ENCODE measurements at regions not wholly inside any gene's neighbourhood (a gene's known extent, or its start where the extent isn't known, plus 50 kb on each side); places are given as distances from the start of the nearest gene placed in this dataset.

DNA sequence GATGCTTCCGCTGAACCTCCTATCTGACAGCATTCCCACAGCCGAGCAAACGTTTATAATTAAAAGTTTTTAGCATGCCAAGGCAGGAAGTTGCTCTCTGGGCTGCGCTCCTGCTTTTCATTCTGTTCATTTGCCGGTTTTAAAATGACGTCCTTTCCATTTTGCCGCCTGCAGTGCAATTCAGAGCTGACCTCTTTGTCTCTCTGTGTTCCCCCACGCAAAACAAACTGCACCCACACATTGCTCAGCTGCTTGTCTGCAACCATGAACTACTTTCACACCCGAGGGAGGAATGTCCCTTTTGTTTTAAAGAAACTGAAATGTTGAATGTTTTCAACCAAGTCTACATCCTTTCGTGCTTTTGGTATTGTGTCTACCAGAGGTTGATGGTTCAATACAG lies 416.5 kb downstream of the EFNB2 start:
- no peak for DNase-seq

DNA sequence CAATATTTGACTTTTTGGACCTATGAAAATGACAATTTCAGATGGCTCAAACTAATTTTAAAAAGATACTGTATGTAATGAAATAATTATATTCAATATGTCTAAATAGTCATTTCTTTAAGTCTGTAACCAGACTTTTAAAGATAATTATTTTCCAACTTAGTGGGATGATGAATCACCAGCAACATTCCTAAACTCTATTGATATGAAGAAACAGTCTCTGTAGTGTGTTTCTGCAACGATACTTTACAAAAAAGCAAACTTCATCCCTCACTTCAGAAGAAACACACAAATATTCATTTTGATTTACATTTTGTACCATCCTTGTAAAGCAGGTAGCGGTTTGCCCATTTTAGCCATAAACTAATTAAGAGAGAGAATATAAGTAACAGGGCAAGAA lies 417.4 kb downstream of the EFNB2 start:
- DNase-seq, result no peak

DNA sequence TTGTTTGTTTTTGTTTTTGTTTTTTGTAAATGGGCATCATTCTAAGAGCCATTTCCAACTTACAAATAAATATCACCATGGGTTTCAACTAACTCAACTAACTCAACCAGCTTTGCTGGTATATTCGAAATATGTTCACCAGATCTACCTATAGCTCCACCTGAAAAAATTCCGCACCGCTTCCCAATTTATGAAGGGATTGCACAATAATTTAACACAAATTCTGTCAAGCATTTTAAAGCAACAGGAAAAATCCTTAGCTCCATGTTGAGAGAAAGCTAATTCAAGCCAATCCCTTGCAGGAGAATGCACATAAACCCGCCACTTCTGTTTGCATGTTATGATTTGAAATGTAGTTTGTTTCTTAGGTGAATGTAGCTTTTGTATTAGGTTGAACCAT lies 417.8 kb downstream of the EFNB2 start:
- DNase-seq, result no peak

DNA sequence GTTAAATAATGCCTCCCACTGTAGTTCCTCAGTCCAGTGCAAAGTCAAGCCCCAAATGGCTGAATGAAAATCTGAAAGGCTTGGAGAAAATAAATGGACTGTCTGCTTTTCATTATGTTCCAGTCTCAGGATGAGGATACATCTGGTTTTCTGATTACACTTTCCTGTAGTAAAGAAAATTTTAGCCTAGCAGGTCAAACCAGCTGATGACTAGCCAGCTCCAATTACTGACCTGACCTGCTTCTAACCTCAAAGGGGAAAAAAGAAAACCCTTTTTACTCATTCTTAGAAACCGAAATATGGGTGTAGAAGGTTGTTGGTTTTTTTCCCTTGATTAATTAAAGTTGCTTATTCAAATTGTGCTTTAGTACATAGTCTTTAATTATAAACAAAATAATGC lies 418.4 kb downstream of the EFNB2 start:
- DNase-seq, result no peak

DNA sequence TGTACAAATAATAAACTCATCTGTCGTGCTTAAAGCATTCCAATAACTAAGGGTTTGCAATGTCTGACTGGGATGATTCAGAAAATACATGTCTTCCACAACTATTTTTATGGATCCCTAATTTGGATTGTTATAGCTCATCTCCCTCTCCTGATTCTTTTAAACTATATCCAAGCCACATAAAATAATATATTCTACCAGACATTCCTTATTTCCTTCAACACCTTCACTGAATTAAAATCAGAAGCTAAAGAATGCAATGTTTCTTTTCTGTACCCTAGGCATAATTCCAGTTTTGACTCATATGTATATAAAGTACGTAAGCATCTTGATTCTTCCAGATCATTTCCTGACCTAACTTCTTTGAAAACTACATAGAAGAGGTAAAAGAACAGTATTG lies 420.4 kb downstream of the EFNB2 start:
- DNase-seq, result no peak

GRCh38 chr13:106113796-106114195 lies 421.7 kb downstream of the EFNB2 start:
- DNase-seq, result no peak

DNA sequence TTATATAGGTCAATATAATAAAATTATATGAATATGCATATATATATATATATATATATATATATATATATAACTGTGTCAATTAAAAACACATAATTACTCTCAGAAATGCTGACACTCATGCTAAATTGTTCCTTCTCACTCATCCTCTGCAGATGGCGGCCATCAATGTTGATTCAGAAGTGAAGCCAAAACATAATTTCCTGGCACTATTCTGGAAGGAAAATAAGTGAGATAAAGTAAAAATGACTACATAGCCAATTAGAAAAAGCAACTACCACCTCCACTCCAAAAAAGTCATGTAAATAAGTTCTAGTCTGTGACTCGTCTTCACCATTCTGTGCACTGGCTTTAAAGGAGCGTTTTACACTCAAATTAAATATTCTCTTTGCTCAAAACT lies 423.3 kb downstream of the EFNB2 start:
- DNase-seq, result no peak

DNA sequence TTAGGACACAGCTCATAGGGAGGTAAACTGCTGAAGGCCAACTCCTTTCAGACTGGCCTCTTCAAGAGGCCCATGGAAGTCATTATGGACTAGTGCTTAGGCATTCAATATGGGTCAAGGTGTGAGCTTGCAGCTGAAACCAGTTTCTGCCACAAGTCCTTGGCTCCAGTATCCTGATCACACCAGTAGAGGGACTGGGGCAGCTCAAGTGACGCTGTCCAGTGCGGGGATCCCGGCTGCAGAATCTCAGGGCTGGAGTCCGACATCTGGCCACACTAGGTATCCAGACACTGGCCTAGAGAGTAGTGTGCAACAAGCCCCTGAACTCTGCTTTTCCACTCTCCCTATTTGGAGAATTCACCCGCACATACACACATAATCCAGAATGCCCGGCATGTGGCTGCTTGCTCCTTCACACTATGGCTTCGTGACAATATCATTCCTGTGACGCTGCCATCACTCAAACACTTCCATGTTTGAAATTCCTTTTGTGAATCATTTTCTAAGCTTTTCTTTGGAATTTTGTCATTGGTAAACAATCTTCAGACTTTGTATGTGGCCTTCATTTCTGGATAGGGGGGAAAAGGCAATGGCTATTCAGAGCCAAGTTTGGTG lies 425.1 kb downstream of the EFNB2 start:
- no peak for DNase-seq

DNA sequence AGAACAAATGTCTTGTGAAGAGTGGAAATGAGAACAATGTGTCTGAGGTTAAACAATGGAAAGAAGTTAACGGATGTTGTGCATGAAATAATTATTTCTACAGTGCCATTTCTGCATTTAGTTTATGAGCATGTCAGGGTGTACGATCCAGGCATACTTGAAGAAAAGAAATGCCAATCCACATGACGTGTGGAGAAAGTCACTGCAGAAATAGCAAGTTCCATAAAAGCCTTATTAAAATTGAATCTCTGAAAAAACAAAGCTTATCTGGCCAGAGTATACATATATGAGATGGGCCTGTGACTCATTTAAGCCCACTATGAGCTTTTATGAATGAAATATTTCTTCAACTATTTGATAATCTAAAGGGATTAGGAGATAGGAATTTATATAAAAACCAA lies 426.1 kb downstream of the EFNB2 start:
- no peak for DNase-seq

- no peak for DNase-seq
These were observed 427.1 kb downstream of the EFNB2 start for GRCh38 chr13:106108346-106108745.

- DNase-seq, result no peak
These were observed 428.4 kb downstream of the EFNB2 start for GRCh38 chr13:106107061-106107460.

DNA sequence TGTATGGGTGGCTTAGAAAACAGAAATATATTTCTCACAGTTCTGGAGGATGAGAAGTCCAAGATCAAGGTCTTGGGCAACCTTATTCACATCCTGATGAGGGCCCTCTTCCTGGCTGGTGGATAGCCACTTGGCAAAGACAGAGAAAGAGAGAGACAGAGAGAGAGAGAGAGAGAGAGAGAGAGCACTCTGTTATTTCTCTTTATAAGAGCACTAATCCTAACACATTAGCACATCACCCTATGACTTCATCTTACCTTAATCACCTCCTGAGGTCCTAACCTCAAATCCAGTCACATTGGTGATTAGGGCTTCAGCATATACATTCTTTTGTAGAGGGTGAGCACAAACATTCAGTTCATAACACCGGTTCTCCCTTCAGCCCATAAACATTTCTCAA lies 430.3 kb downstream of the EFNB2 start:
- no peak for DNase-seq

DNA sequence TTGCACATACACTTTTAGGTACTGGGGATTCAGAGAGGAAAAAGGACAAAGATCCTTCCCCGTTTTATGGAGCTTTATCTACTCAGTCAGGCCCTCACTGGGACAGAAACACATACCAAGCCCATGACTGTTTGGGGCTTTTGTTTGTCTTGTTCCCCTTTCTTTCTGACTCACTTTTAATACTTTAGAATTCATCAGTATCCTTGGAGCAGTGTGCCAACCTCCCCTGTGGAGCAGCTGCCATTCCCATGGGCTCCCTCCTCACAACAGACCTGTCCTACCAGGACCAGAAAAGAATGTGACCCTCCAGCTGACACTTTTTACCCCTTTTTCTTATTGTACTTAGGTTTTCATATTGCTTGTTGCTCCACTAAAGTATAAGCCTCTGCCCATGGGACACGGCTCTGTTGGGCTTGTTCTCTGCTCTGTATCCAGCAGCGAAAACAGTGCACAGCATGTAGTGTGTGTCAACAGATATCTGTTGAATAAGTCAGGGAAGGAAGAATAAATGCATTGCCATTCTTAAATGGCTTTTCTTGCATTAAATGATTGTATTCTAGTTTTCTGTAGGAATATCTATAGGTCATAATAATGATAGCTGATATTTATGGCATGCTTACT lies 431.1 kb downstream of the EFNB2 start:
- DNase-seq, result no peak

DNA sequence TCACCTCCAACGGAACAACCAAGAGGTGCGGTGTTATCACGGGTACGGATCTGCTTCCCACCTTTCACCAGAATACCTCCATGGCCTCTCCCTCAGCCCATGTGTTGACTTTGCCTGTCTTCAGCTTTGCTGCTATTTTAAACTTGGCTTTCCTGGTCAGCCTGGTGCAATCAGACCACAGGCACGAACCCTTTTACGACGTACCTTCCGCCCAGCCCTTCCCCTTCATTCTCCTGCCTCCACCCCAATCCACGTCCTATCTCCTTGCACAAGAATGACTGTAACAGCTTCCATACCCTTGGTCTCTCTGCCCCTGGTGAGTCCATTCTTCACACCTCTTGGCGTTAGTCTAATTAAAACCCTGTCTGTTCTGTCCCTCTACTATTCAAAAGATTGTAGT lies 431.7 kb downstream of the EFNB2 start:
- no peak for DNase-seq

- no peak for DNase-seq
These were observed 432.7 kb downstream of the EFNB2 start for GRCh38 chr13:106102786-106103185.

GRCh38 chr13:106101201-106101600 lies 434.3 kb downstream of the EFNB2 start:
- DNase-seq, result no peak

DNA sequence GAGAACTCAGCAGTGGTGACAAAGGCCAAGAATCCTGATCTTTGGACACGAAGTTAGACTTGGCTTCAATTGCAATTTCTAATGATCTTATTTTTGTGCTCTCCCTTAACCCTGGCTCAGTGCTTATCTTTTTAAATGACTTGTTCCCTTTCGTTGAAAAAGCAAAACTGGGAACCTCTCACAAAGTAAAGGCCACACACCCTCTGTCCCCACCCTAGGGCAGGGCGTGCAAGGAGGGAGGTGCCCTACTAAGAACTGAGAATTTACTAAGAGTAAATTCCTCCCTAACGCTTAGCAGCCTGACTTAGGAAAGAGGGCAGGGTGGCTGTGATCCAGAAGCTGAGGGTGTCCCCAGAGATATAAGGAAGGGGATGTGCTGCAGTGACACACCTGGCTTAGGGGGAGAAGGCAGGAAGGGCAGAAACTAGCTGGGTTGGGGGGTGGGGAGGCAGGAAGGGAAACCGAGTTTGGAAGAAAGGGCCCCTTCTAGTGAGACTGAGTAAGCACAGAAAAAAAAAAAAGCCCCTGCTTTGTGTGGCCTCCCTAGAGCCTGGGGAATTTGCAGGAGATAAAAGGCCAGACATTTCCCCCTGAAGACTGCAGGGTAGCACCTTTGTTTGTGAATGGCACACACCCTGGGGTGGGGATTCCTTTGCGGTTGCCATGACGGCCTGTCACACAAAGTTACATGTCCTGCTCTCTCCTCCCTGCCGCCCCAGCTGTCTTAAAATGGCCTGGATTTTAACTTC lies 435.1 kb downstream of the EFNB2 start:
- DNase-seq, result no peak

GRCh38 chr13:106099765-106100164 lies 435.7 kb downstream of the EFNB2 start:
- DNase-seq, result no peak

DNA sequence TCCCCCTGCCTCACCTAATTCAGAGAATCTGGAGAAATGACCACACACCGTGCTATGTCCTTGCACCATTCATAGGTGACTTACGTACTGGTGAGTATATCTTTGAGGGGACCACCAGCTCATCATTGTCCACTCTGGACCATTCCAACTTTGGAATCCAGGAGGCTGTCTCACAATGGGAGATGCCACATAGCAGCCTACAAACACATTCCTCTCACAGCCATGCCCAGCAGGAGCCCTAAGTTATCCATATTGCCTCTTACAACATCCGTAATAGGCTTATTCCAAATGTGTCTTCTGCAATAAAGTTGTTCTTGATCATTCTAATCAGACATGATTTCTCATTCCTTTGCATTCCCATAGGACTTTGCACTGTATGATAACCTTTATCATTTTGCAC lies 436.7 kb downstream of the EFNB2 start:
- DNase-seq, result no peak

DNA sequence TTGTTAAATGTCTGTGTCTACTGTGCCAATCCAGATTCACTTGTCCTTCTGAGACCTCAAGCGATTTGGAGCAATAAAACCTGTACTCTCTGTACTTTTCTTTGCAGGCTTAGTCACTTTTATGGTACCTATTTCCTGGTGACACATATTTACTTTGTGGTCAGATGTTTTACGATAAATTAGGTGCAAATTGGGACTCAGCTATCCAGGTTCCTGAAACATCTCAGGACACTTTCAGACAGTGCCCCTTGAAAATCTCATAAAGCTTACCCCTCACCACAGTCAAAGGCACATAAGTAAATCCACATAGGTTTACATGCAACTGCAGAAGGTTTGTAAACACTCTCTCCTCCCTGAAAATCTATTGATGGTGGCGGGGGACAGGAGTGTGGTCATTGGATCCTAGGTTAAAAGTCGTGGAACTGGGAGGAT lies 438.8 kb downstream of the EFNB2 start:
- DNase-seq, result no peak

DNA sequence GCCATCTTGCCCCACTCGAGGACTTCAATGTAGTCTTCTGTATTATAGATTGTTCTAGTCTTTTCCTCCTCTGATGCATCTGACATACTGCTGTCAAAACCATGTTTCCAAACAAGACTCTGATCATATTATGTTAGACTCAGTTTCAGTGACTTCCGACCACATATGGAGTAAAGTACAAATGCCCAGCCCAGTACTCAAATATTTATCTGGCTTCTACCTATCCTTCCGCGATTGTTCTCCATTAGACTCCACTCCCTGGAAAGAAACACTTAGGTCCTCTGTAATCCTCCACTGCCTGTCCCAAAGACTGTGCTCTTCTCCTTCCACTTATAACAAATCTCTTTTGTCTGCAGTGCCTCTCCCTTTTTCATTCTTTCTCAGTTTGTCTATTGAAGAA lies 439.5 kb downstream of the EFNB2 start:
- no peak for DNase-seq

DNA sequence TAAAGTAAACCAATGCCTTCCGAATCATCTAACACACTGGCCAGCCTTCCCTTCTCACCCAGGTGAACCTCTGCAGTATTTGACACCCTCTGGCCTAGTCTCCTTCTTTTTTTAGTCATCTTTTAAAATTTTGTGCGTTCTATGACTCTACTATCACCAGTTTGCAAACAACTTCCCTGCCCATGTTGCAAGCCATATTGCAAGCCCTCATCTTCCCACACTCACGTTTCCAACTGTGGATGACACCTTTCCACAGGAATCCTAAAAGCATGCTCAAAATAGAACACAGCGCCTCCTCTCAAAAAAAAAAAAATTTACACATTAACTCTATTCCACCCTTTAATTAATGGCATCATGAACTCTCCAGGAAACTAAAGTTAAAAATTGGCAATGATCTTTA lies 440.1 kb downstream of the EFNB2 start:
- no peak for DNase-seq

GRCh38 chr13:106090001-106090400 lies 445.5 kb downstream of the EFNB2 start:
- DNase-seq, result no peak

DNA sequence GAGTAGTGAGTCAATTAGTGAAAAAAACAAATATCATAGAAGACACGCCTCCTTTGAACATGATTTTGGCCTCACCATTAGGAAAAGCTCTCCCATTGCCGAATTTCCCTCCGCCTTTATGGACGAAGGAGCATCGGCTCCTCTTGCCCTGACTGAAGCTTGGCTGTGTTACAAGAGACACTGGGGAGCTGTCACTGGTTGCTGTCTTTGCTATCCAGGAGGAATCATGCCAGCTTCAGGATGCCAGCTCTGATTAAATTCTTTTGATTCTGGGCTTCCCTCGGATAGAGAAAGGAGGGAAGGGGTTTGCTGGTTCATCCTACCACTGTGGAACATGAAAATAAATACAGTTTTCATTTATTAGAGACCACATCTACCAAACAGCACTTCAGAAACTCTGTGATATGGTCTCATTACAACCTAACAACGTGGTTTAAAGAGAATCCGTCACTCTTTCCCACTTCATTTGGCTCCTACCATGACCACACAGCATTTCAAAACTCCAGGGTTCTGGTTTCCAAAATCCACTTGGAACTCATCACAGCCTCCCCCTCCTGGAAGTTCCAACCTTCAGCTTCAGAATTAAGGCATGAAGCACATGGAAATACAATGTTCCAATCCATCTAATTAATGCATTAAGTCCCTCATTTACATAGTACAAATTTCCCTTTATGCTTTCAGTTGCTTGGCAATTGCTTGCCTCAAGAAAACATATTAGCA lies 446.0 kb downstream of the EFNB2 start:
- DNase-seq, result no peak

All from femur (tissue), 1 donor.